Endothelial cell of umbilical vein (primary cell): ENCODE measurements at regions not wholly inside any gene's neighbourhood (a gene's known extent, or its start where the extent isn't known, plus 50 kb on each side); places are given as distances from the start of the nearest gene placed in this dataset.

ENCODE experiments used
- BruUV-seq: library from RNA; stranded (reverse); fragments of 400-500 nt; replicated peaks from 2 replicates; lab custom pipeline; 2021; lab: Mats Ljungman, UMichigan
- CTCF ChIA-PET: fragments of 300-600, 350-600 bp; sonication (Branson Sonifier 250); formaldehyde crosslinking; loops from one replicate; lab custom pipeline; 2021; ENCODE audit warnings: antibody characterized with exemption, inconsistent platforms; lab: Charles Lee
- POLR2A ChIA-PET: fragments of 300-600, 350-600 bp; sonication (Branson Sonifier 250); formaldehyde crosslinking; loops from one replicate; lab custom pipeline; 2021; ENCODE audit warnings: antibody characterized with exemption, inconsistent platforms; lab: Charles Lee
- DNase-seq: peaks from one replicate; pipeline ENCODE4 v3.0.0-alpha.2; 2011; ENCODE audit warnings: low read depth, low spot score
- FAIRE-seq: peaks from 2 replicates; lab custom pipeline; 2011; peaks lifted over from hg19 to GRCh38; lab: Jason Lieb, UNC
- H2AFZ ChIP-seq: 2 replicates; pipeline ENCODE4 v1.6.0; 2012; ENCODE audit warnings: low read depth, low read length, control low read depth, inconsistent platforms
- H3K27ac ChIP-seq: 2 replicates; pipeline ENCODE4 v1.5.1; 2011; ENCODE audit warnings: low read depth, mild to moderate bottlenecking, control low read depth, low read length, moderate library complexity; ENCODE audit not compliant: insufficient read depth
- H3K27me3 ChIP-seq, 2 experiments: 2 replicates each; pipeline versions ENCODE4 v1.6.0 to v1.6.1; 2011; ENCODE audit warnings: low read length in 2 of 2, mixed read lengths in 1 of 2; ENCODE audit not compliant: control insufficient read depth in 2 of 2, insufficient read depth in 2 of 2
- H3K36me3 ChIP-seq, 2 experiments: 2 replicates in 1 of 2; 3 replicates in 1 of 2; pipeline ENCODE4 v1.5.1; 2011; ENCODE audit warnings: low read length in 2 of 2, mild to moderate bottlenecking in 1 of 2, moderate library complexity in 1 of 2; ENCODE audit not compliant: control insufficient read depth in 2 of 2, insufficient read depth in 2 of 2; ENCODE audit errors: extremely low read depth in 1 of 2
- H3K4me1 ChIP-seq: 3 replicates; pipeline ENCODE4 v1.5.1; 2011; ENCODE audit warnings: mild to moderate bottlenecking, low read length; ENCODE audit not compliant: control insufficient read depth, insufficient read depth; ENCODE audit errors: extremely low read depth
- H3K4me2 ChIP-seq: 2 replicates; pipeline ENCODE4 v1.6.1; 2011; ENCODE audit warnings: low read length, control low read depth, mixed read lengths; ENCODE audit not compliant: insufficient read depth
- H3K4me3 ChIP-seq, 3 experiments: fragments of 200-600 bp in 1 of 3; sonication (generic), shearing (Covaris generic) in 1 of 3; replicated peaks in 1 of 3; 2 replicates each; pipeline ENCODE4 v1.5.1; 2011 to 2016; ENCODE audit warnings: control low read depth in 3 of 3, low read length in 3 of 3, mild to moderate bottlenecking in 2 of 3, inconsistent platforms in 1 of 3, low read depth in 1 of 3, moderate library complexity in 1 of 3; ENCODE audit not compliant: insufficient read depth in 1 of 3
- H3K79me2 ChIP-seq: 2 replicates; pipeline ENCODE4 v1.6.0; 2012; ENCODE audit warnings: low read length, inconsistent platforms; ENCODE audit not compliant: control insufficient read depth, insufficient read depth
- H3K9ac ChIP-seq: replicated peaks from 2 replicates; pipeline ENCODE3; 2011; ENCODE audit warnings: low read length, control low read depth; ENCODE audit not compliant: insufficient read depth; ENCODE audit errors: extremely low read depth
- H3K9me1 ChIP-seq: replicated peaks from 3 replicates; pipeline ENCODE4 v1.6.0; 2011; ENCODE audit warnings: mild to moderate bottlenecking, low read length; ENCODE audit not compliant: control insufficient read depth, insufficient read depth; ENCODE audit errors: extremely low read depth
- H3K9me3 ChIP-seq: replicated peaks from 2 replicates; pipeline ENCODE4 v1.5.1; 2012; ENCODE audit warnings: low read length, inconsistent platforms; ENCODE audit not compliant: control insufficient read depth, insufficient read depth
- H4K20me1 ChIP-seq: replicated peaks from 2 replicates; pipeline ENCODE3; 2011; ENCODE audit warnings: mild to moderate bottlenecking, low read length; ENCODE audit not compliant: control insufficient read depth, insufficient read depth; ENCODE audit errors: extremely low read depth
- CTCF ChIP-seq, 2 donors: IDR thresholded peaks; 1 replicate in 1 of 2; 2 replicates in 1 of 2; pipeline ENCODE4 v1.5.1; 2011; ENCODE audit warnings: low read length in 2 of 2, mild to moderate bottlenecking in 2 of 2, moderate library complexity in 2 of 2, control low read depth in 1 of 2, inconsistent platforms in 1 of 2, low read depth in 1 of 2; ENCODE audit not compliant: insufficient read depth in 1 of 2; ENCODE audit errors: extremely low read depth in 1 of 2
- EZH2 ChIP-seq: IDR thresholded peaks from 2 replicates; pipeline ENCODE4 v1.6.1; 2012; ENCODE audit warnings: borderline replicate concordance, low read depth, mild to moderate bottlenecking, moderate library complexity, low read length, inconsistent platforms; ENCODE audit not compliant: severe bottlenecking
- FOS ChIP-seq: IDR thresholded peaks from 2 replicates; pipeline ENCODE4 v1.6.1; 2011; ENCODE audit warnings: mild to moderate bottlenecking, low read length, moderate library complexity, borderline replicate concordance; ENCODE audit not compliant: insufficient read depth
- GATA2 ChIP-seq: IDR thresholded peaks from 2 replicates; pipeline ENCODE4 v1.7.0; 2011; ENCODE audit warnings: low read depth, mild to moderate bottlenecking, moderate library complexity, mixed read lengths, low read length; ENCODE audit not compliant: insufficient read length, insufficient read depth
- JUN ChIP-seq: IDR thresholded peaks from 2 replicates; pipeline ENCODE4 v1.6.1; 2011; ENCODE audit warnings: borderline replicate concordance, low read depth; ENCODE audit not compliant: insufficient read length, insufficient read depth
- MAX ChIP-seq: IDR thresholded peaks from 2 replicates; pipeline ENCODE4 v1.6.1; 2011; ENCODE audit not compliant: insufficient read depth, insufficient read length
- MYC ChIP-seq: IDR thresholded peaks from one replicate; pipeline ENCODE4 v1.6.1; 2011; ENCODE audit warnings: mild to moderate bottlenecking, low read depth, low read length
- POLR2A ChIP-seq: IDR thresholded peaks from 2 replicates; pipeline ENCODE4 v1.6.1; 2012; ENCODE audit warnings: low read depth, mild to moderate bottlenecking, control low read depth, low read length
- POLR2AphosphoS5 ChIP-seq: IDR thresholded peaks from 2 replicates; pipeline ENCODE4 v1.6.1; 2012; ENCODE audit warnings: low read depth, mild to moderate bottlenecking, control low read depth, low read length, moderate library complexity; ENCODE audit not compliant: insufficient read depth
- dilution Hi-C: fragments of 300-500 bp; cut with MboI; formaldehyde crosslinking; loops from one replicate; pipeline ENCODE4 v1.15.0; 2019; ENCODE audit warnings: low sequenced_read_pairs; ENCODE audit not compliant: extremely low pct_ligation_motif_present
- intact Hi-C: fragments of 100-400 bp; cut with micrococcal nuclease; formaldehyde crosslinking; loops from one replicate; pipeline ENCODE4 v1.10.0; 2022

GRCh38 chr5:24816206-24816605 lies 171.4 kb upstream of the CDH10 start:
- Histone ChIP-seq H3K9me3 (no peaks in the 10 kb centered on the region), H3K4me2 (no peak overlapping the region), H3K27ac (no peak overlapping the region), H3K4me3 (no peak overlapping the region), H3K79me2 (no peaks in the 10 kb centered on the region), H4K20me1 (no peaks in the 10 kb centered on the region), H3K9me1 (no peaks in the 10 kb centered on the region), H3K36me3 (no peaks in the 10 kb centered on the region), H2AFZ (no peak overlapping the region), H3K4me1 (no peaks in the 10 kb centered on the region), H3K9ac (no peak overlapping the region), H3K27me3 (no peaks in the 10 kb centered on the region)
- ChIA-PET POLR2A (no interaction called here), CTCF (no interaction called here)
- BruUV-seq: no TSS peak
- intact Hi-C loops (no loop called here), dilution Hi-C loops (no loop called here)
- no peak for DNase-seq
- FAIRE-seq: no peak
- no peak for TF ChIP-seq JUN
- TF ChIP-seq FOS: no peak
- no peak for TF ChIP-seq POLR2AphosphoS5
- no peak for TF ChIP-seq POLR2A
- TF ChIP-seq EZH2: no peak
- no peak for TF ChIP-seq CTCF (IDR thresholded peaks at IDR 0.05; ENCODE audit: extremely low read depth in 1 of 2, insufficient read depth in 1 of 2, low read depth in 1 of 2, low read length in 2 of 2)
- no peak for TF ChIP-seq MAX
- TF ChIP-seq GATA2: no peak
- TF ChIP-seq MYC: no peak
